ENCODE measurements at regions not wholly inside any gene's neighbourhood (a gene's known extent, or its start where the extent isn't known, plus 50 kb on each side); places are given as distances from the start of the nearest gene placed in this dataset.
A peak's percentile ranks its signal among the peaks of the same experiment; 100 is the strongest.

- no peaks in the 10 kb centered on the region for H3K9me3 Mint-ChIP-seq (ENCODE audit: low read depth)
- no peak overlapping the region for H3K27ac Mint-ChIP-seq
- no peaks in the 10 kb centered on the region for H3K36me3 Mint-ChIP-seq (ENCODE audit: insufficient read depth)
- peaks cover 4% of the 10 kb centered on the region for H3K27me3 Mint-ChIP-seq
- no peak for TF ChIP-seq CTCF (IDR thresholded peaks at IDR 0.05; ENCODE audit: unreplicated experiment)
- no peaks in the 10 kb centered on the region for H3K4me1 Mint-ChIP-seq (ENCODE audit: low read depth)
- H3K4me3 Mint-ChIP-seq (ENCODE audit: low read depth): no peak overlapping the region
- no peak for DNase-seq (ENCODE audit: low spot score, unreplicated experiment)
These were observed 134.2 kb downstream of the EIF4E start for GRCh38 chr4:98794565-98795205.

- Mint-ChIP-seq H3K4me3 (ENCODE audit: low read depth) (no peak overlapping the region), H3K27ac (no peak overlapping the region), H3K27me3 (peaks cover 4% of the 10 kb centered on the region), H3K9me3 (ENCODE audit: low read depth) (no peaks in the 10 kb centered on the region), H3K36me3 (ENCODE audit: insufficient read depth) (no peaks in the 10 kb centered on the region), H3K4me1 (ENCODE audit: low read depth) (no peaks in the 10 kb centered on the region)
- DNase-seq (ENCODE audit: low spot score, unreplicated experiment): no peak
- no peak for TF ChIP-seq CTCF (IDR thresholded peaks at IDR 0.05; ENCODE audit: unreplicated experiment)
These were observed 135.2 kb upstream of the TSPAN5 start for GRCh38 chr4:98793658-98794057.

GRCh38 chr4:98786866-98787265, 128.5 kb upstream of the TSPAN5 start:
- DNase-seq (ENCODE audit: low spot score, unreplicated experiment): no peak
- no peak for TF ChIP-seq CTCF (IDR thresholded peaks at IDR 0.05; ENCODE audit: unreplicated experiment)

GRCh38 chr4:98784947-98785706, 126.7 kb upstream of the TSPAN5 start:
- no peak for DNase-seq (ENCODE audit: low spot score, unreplicated experiment)
- Mint-ChIP-seq H3K4me3 (ENCODE audit: low read depth) (no peak overlapping the region), H3K9me3 (ENCODE audit: low read depth) (no peaks in the 10 kb centered on the region), H3K27me3 (peaks cover 8% of the 10 kb centered on the region), H3K4me1 (ENCODE audit: low read depth) (no peaks in the 10 kb centered on the region), H3K27ac (no peak overlapping the region), H3K36me3 (ENCODE audit: insufficient read depth) (no peaks in the 10 kb centered on the region)
- TF ChIP-seq CTCF (IDR thresholded peaks at IDR 0.05; ENCODE audit: unreplicated experiment): no peak

More at GRCh38 chr4:98786866-98787265, 128.5 kb upstream of the TSPAN5 start:
- Mint-ChIP-seq H3K4me1 (ENCODE audit: low read depth) (no peaks in the 10 kb centered on the region), H3K9me3 (ENCODE audit: low read depth) (no peaks in the 10 kb centered on the region), H3K4me3 (ENCODE audit: low read depth) (no peak overlapping the region), H3K27me3 (peaks cover 6% of the 10 kb centered on the region), H3K36me3 (ENCODE audit: insufficient read depth) (no peaks in the 10 kb centered on the region), H3K27ac (peak overlapping the region; percentile 46)

GRCh38 chr4:98781641-98782357, 123.4 kb upstream of the TSPAN5 start:
- H3K36me3 Mint-ChIP-seq (ENCODE audit: insufficient read depth): no peaks in the 10 kb centered on the region
- H3K27ac Mint-ChIP-seq: no peak overlapping the region
- no peak for DNase-seq (ENCODE audit: low spot score, unreplicated experiment)
- H3K27me3 Mint-ChIP-seq: peaks cover 17% of the 10 kb centered on the region
- no peaks in the 10 kb centered on the region for H3K4me1 Mint-ChIP-seq (ENCODE audit: low read depth)
- H3K9me3 Mint-ChIP-seq (ENCODE audit: low read depth): no peaks in the 10 kb centered on the region
- no peak overlapping the region for H3K4me3 Mint-ChIP-seq (ENCODE audit: low read depth)
- no peak for TF ChIP-seq CTCF (IDR thresholded peaks at IDR 0.05; ENCODE audit: unreplicated experiment)
